ENCODE measurements at regions not wholly inside any gene's neighbourhood (a gene's known extent, or its start where the extent isn't known, plus 50 kb on each side); places are given as distances from the start of the nearest gene placed in this dataset.

DNA sequence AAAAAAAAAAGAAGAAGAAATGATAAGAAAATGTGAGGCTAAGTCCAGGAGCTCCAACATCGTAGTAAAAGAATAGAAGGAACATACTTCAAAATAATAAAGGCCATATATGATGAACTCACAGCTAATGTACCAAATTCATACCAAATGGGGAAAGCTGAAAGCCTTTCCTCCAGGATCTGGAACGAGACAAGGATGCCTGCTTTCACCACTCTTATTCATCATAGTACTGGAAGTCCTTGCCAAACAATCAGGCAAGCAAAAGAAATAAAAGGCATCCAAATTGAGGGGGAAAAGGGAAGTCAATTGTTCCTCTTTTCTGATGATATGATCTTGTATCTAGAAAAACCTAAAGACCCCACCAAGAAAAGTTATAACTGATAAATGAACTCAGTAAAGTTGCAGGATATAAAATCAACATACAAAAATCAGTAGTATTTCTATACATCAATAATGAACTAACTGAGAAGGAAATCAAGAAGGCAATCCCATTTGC, 170.6 kb downstream of the METTL4 start:
- Histone ChIP-seq H3K4me1 (ENCODE audit: control insufficient read depth in 1 of 2, insufficient read depth in 2 of 2, low read depth in 1 of 2, low read length in 1 of 2) (peaks cover 0 to 5% of the 10 kb centered on the region in 2 experiments; a peak in 1 of 4 replicates), H4K20me1 (ENCODE audit: insufficient read depth) (no peaks in the 10 kb centered on the region), H2AFZ (ENCODE audit: low read depth) (no peak overlapping the region), H3K9me2 (no peaks in the 10 kb centered on the region), H3K79me2 (ENCODE audit: insufficient read depth) (no peaks in the 10 kb centered on the region), H3K9me3 (peaks cover 6% of the 10 kb centered on the region; the same call in 1 of the 2 replicates), H3K36me3 (replicated peaks in 1 of 2; ENCODE audit: control insufficient read depth in 1 of 2, insufficient read depth in 2 of 2, low read length in 1 of 2) (no peaks in the 10 kb centered on the region), H3K4me3 (ENCODE audit: low read depth in 2 of 2, low read length in 1 of 2) (no peak overlapping the region), H3K4me2 (no peak overlapping the region), H3K9ac (no peak overlapping the region), H3K27me3 (ENCODE audit: insufficient read depth) (no peaks in the 10 kb centered on the region), H3K27ac (ENCODE audit: low read depth in 2 of 2, low read length in 1 of 2) (no peak overlapping the region), H3F3A (replicated peaks; ENCODE audit: insufficient read depth) (peaks cover 11% of the 10 kb centered on the region)
- DNase-seq = no peak
- CTCF ChIA-PET = no interaction called here
- 31% methylated on average over 2 of the region's 2 CpGs for whole genome bisulfite sequencing (ENCODE audit: low lambda C conversion rate)
- POLR2A ChIA-PET = no interaction called here
- TF ChIP-seq FOXM1 (IDR thresholded peaks at IDR 0.05; ENCODE audit: low read depth) (no peak), MAX (IDR thresholded peaks at IDR 0.05; ENCODE audit: low read depth) (no peak), POLR2AphosphoS5 (IDR thresholded peaks at IDR 0.05; ENCODE audit: low read depth, low read length) (no peak), RAD21 (IDR thresholded peaks at IDR 0.05; ENCODE audit: low read length) (no peak), EZH2phosphoT487 (IDR thresholded peaks at IDR 0.05; ENCODE audit: borderline replicate concordance, low read depth) (no peak), NRF1 (IDR thresholded peaks at IDR 0.05; ENCODE audit: low read depth, low read length) (no peak), GABPA (IDR thresholded peaks at IDR 0.05; ENCODE audit: low read depth) (no peak), RXRA (IDR thresholded peaks at IDR 0.05; ENCODE audit: borderline replicate concordance, low read depth) (no peak), RCOR1 (IDR thresholded peaks at IDR 0.05; ENCODE audit: low read length) (no peak), NFIC (IDR thresholded peaks at IDR 0.05; ENCODE audit: borderline replicate concordance) (no peak), JUND (IDR thresholded peaks at IDR 0.05) (no peak), SMC3 (IDR thresholded peaks at IDR 0.05; ENCODE audit: low read depth, low read length) (no peak), GATA2 (CRISPR knock-in tag; IDR thresholded peaks at IDR 0.05) (no peak), ZBTB33 (IDR thresholded peaks at IDR 0.05; ENCODE audit: borderline replicate concordance, low read depth) (no peak), FOXJ3 (CRISPR knock-in tag; IDR thresholded peaks at IDR 0.05) (no peak)
- TF ChIP-seq, protein P1, sequence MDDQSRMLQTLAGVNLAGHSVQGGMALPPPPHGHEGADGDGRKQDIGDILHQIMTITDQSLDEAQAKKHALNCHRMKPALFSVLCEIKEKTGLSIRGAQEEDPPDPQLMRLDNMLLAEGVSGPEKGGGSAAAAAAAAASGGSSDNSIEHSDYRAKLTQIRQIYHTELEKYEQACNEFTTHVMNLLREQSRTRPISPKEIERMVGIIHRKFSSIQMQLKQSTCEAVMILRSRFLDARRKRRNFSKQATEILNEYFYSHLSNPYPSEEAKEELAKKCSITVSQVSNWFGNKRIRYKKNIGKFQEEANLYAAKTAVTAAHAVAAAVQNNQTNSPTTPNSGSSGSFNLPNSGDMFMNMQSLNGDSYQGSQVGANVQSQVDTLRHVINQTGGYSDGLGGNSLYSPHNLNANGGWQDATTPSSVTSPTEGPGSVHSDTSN (IDR thresholded peaks at IDR 0.05) = no peak
- TF ChIP-seq, protein P2, sequence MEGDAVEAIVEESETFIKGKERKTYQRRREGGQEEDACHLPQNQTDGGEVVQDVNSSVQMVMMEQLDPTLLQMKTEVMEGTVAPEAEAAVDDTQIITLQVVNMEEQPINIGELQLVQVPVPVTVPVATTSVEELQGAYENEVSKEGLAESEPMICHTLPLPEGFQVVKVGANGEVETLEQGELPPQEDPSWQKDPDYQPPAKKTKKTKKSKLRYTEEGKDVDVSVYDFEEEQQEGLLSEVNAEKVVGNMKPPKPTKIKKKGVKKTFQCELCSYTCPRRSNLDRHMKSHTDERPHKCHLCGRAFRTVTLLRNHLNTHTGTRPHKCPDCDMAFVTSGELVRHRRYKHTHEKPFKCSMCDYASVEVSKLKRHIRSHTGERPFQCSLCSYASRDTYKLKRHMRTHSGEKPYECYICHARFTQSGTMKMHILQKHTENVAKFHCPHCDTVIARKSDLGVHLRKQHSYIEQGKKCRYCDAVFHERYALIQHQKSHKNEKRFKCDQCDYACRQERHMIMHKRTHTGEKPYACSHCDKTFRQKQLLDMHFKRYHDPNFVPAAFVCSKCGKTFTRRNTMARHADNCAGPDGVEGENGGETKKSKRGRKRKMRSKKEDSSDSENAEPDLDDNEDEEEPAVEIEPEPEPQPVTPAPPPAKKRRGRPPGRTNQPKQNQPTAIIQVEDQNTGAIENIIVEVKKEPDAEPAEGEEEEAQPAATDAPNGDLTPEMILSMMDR (IDR thresholded peaks at IDR 0.05) = no peak

Measured in SK-N-SH (cell line).